OCI-LY7 (cell line): ENCODE measurements at regions not wholly inside any gene's neighbourhood (a gene's known extent, or its start where the extent isn't known, plus 50 kb on each side); places are given as distances from the start of the nearest gene placed in this dataset.

ENCODE experiments used
- BruUV-seq: library from RNA; stranded (reverse); fragments of 400-500 nt; replicated peaks from 2 replicates; lab custom pipeline; 2021; lab: Mats Ljungman, UMichigan
- CTCF ChIA-PET: fragments of 300-600 bp; sonication (Branson Sonifier 250); formaldehyde crosslinking; loops from one replicate; lab custom pipeline; 2022; ENCODE audit warnings: antibody characterized with exemption; ENCODE audit not compliant: unreplicated experiment; lab: Charles Lee
- POLR2A ChIA-PET: fragments of 300-600 bp; sonication (Branson Sonifier 250); formaldehyde crosslinking; loops from one replicate; lab custom pipeline; 2022; ENCODE audit warnings: antibody characterized with exemption; lab: Charles Lee
- DNase-seq: peaks from one replicate; pipeline ENCODE4 v3.0.0-alpha.2; 2015; ENCODE audit warnings: low spot score
- H2AFZ ChIP-seq: fragments of 200-600 bp; sonication (generic), shearing (Covaris generic); 2 replicates; pipeline ENCODE4 v1.6.1; 2014; ENCODE audit warnings: mild to moderate bottlenecking, antibody characterized with exemption, low read length, moderate library complexity
- H3K27ac ChIP-seq: fragments of 200-600 bp; sonication (generic); 2 replicates; pipeline ENCODE4 v1.5.1; 2014; ENCODE audit warnings: mixed run types, low read depth, mild to moderate bottlenecking, moderate library complexity, low read length, inconsistent platforms; ENCODE audit not compliant: poor library complexity, severe bottlenecking
- H3K36me3 ChIP-seq: fragments of 200-600 bp; sonication (generic); 2 replicates; pipeline ENCODE4 v1.6.1; 2014; ENCODE audit warnings: mild to moderate bottlenecking, antibody characterized with exemption, low read length, moderate library complexity, mixed read lengths; ENCODE audit not compliant: insufficient read depth
- H3K4me1 ChIP-seq: fragments of 200-600 bp; sonication (generic); 2 replicates; pipeline ENCODE4 v1.5.1; 2014; ENCODE audit warnings: mild to moderate bottlenecking, low read length; ENCODE audit not compliant: insufficient read depth, poor library complexity, severe bottlenecking
- H3K4me2 ChIP-seq: fragments of 200-600 bp; sonication (generic); 2 replicates; pipeline ENCODE4 v1.6.1; 2014; ENCODE audit warnings: mild to moderate bottlenecking, low read length
- H3K4me3 ChIP-seq: fragments of 200-600 bp; sonication (generic); 2 replicates; pipeline ENCODE4 v1.5.1; 2014; ENCODE audit warnings: mild to moderate bottlenecking, low read depth, low read length; ENCODE audit not compliant: poor library complexity, severe bottlenecking
- H3K79me2 ChIP-seq: fragments of 200-600 bp; sonication (generic); 2 replicates; pipeline ENCODE4 v1.6.1; 2016; ENCODE audit warnings: low read depth, mild to moderate bottlenecking, low read length, moderate library complexity, mixed read lengths; ENCODE audit not compliant: insufficient read depth
- H3K9me2 ChIP-seq: fragments of 200-600 bp; sonication (generic); 2 replicates; pipeline ENCODE4 v1.6.1; 2016; ENCODE audit warnings: mild to moderate bottlenecking, low read length, mixed read lengths; ENCODE audit not compliant: insufficient read depth
- H3K9me3 ChIP-seq: fragments of 200-600 bp; sonication (generic); 2 replicates; pipeline ENCODE4 v1.6.1; 2014; ENCODE audit warnings: mild to moderate bottlenecking, mixed run types, low read length, mixed read lengths
- H4K20me1 ChIP-seq: fragments of 200-600 bp; sonication (generic); 2 replicates; pipeline ENCODE4 v1.6.1; 2014; ENCODE audit warnings: mild to moderate bottlenecking, antibody characterized with exemption, low read length, moderate library complexity, mixed read lengths; ENCODE audit not compliant: insufficient read depth
- EZH2phosphoT487 ChIP-seq: fragments of 200-600 bp; sonication (generic); IDR thresholded peaks from 2 replicates; pipeline ENCODE4 v1.6.1; 2018; ENCODE audit warnings: low read depth, borderline replicate concordance, mild to moderate bottlenecking, mixed run types, antibody characterized with exemption, low read length, moderate library complexity, mixed read lengths
- intact Hi-C: fragments of 100-400 bp; cut with micrococcal nuclease; formaldehyde crosslinking; loops from one replicate; pipeline ENCODE4 v1.10.0; 2022; ENCODE audit not compliant: unreplicated experiment
- TF ChIP-seq, protein P1 (sequence below): fragments of 200-600 bp; sonication (generic); conservative IDR thresholded peaks from 2 replicates; pipeline ENCODE4 v1.5.1; 2014; ENCODE audit warnings: mild to moderate bottlenecking, antibody characterized with exemption, low read length, moderate library complexity, mixed read lengths

DNA sequence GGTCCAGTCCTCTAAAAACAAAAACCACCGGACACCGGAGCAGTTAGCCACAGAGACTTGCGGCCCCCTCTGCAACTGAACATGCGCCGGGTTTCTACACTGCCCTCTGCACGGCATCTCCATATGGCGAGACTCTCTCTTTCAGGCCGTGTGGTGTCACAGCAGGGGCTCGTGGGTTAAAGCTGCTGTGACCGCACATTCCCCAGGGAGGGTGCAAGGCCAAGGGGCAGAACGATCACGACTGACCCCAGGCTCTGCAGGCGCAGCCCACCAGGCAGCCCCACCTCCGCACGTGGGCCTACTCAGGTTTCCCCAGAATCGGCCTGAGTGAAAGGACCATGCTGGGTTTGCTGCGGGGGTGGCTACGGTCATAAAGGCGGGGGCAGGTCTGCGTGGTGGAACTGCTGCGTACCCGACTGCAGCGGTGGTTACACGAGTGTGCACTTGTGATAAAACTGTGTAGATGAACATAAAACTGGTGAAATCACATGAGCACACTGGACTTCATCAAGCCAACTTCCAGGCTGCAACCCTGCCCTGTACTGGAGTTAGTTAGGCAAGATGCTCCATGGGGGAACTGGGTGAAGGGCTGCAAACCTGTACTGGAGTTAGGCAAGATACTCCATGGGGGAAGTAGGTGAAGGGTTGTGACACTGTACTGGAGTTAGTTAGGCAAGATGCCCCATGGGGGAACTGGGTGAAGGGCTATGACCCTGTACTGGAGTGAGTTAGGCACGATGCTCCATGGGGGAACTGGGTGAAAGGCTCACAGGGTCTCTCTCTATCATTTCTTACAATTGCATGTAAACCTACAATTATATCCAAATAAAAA is 81.4 kb upstream of the PPP2R2D start:
- Histone ChIP-seq H3K4me2 (no peak overlapping the region), H3K4me1 (no peaks in the 10 kb centered on the region), H2AFZ (no peak overlapping the region), H4K20me1 (no peaks in the 10 kb centered on the region), H3K4me3 (no peak overlapping the region), H3K9me2 (no peaks in the 10 kb centered on the region), H3K27ac (no peak overlapping the region), H3K79me2 (no peaks in the 10 kb centered on the region), H3K36me3 (no peaks in the 10 kb centered on the region), H3K9me3 (no peaks in the 10 kb centered on the region)
- ChIA-PET POLR2A (no interaction called here), CTCF (no interaction called here)
- intact Hi-C loops, result no loop called here
- no peak for TF ChIP-seq EZH2phosphoT487
- TF ChIP-seq, protein P1, sequence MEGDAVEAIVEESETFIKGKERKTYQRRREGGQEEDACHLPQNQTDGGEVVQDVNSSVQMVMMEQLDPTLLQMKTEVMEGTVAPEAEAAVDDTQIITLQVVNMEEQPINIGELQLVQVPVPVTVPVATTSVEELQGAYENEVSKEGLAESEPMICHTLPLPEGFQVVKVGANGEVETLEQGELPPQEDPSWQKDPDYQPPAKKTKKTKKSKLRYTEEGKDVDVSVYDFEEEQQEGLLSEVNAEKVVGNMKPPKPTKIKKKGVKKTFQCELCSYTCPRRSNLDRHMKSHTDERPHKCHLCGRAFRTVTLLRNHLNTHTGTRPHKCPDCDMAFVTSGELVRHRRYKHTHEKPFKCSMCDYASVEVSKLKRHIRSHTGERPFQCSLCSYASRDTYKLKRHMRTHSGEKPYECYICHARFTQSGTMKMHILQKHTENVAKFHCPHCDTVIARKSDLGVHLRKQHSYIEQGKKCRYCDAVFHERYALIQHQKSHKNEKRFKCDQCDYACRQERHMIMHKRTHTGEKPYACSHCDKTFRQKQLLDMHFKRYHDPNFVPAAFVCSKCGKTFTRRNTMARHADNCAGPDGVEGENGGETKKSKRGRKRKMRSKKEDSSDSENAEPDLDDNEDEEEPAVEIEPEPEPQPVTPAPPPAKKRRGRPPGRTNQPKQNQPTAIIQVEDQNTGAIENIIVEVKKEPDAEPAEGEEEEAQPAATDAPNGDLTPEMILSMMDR, result no peak
- BruUV-seq, result no TSS peak
- DNase-seq, result no peak

DNA sequence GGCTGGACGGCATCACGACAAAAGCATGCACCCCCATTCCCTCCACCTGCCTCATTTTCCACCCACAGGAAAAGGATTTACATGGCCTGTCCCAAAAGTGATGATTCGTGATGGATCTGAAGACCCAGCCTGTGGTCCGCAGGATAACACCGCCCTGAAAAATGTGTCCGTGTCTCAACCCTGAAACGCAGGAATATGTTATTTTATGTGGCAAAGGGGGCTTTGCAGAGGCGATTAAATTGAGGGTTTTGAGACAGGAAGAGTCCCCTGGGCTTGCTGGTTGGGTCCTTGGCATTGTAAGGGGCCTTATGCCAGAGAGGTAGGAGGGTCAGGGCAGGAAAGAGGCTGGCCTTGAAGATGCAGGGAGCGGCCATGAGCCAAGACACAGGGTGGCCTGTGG is 80.2 kb upstream of the PPP2R2D start:
- TF ChIP-seq, protein P1, result no peak
- no peak for TF ChIP-seq EZH2phosphoT487
- no peak overlapping the region for H3K4me3 ChIP-seq
- intact Hi-C loops, result no loop called here
- no peak overlapping the region for H3K4me2 ChIP-seq
- H3K36me3 ChIP-seq, result no peaks in the 10 kb centered on the region
- CTCF ChIA-PET, result no interaction called here
- H3K4me1 ChIP-seq, result no peaks in the 10 kb centered on the region
- no peak for DNase-seq
- no peaks in the 10 kb centered on the region for H3K79me2 ChIP-seq
- H2AFZ ChIP-seq, result no peak overlapping the region
- H3K9me2 ChIP-seq, result no peaks in the 10 kb centered on the region
- H4K20me1 ChIP-seq, result no peaks in the 10 kb centered on the region
- POLR2A ChIA-PET, result no interaction called here
- H3K9me3 ChIP-seq, result no peaks in the 10 kb centered on the region
- BruUV-seq, result no TSS peak
- no peak overlapping the region for H3K27ac ChIP-seq

DNA sequence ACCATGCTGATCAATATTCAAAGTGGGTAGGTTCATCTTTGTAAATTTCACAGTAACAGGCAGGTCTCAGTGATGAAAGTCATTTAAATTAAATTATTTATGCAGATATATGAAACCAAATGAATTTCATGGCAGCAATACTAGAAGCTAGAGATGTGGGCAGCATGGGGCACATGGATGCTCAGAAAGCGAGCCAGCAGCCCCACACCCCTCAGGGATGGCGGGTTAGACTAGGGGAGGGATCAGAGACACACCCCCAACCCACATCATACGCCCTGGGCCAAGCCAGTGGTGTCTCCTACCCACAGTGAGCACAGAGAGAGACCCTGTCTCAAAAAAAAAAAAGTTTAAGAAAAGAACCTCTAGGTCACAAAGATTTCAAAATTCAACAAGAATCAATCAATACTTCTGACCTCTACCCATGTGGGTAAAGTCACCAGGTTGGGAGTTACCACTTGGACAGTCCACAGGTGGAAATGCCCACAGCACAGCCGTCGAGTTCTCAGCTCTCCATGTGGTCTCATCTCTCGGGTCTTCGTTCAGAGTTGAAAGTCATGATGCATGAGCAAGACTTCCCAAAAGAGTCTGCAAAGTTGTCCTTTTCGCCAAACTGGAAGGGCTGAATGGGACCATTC is 79.3 kb upstream of the PPP2R2D start:
- ChIA-PET POLR2A (no interaction called here), CTCF (no interaction called here)
- Histone ChIP-seq H3K4me3 (no peak overlapping the region), H3K9me3 (no peaks in the 10 kb centered on the region), H3K27ac (no peak overlapping the region), H4K20me1 (no peaks in the 10 kb centered on the region), H3K79me2 (no peaks in the 10 kb centered on the region), H3K36me3 (no peaks in the 10 kb centered on the region), H3K9me2 (no peaks in the 10 kb centered on the region), H2AFZ (no peak overlapping the region), H3K4me1 (no peaks in the 10 kb centered on the region), H3K4me2 (no peak overlapping the region)
- no peak for DNase-seq
- BruUV-seq, result no TSS peak
- intact Hi-C loops, result no loop called here
- TF ChIP-seq EZH2phosphoT487, result no peak
- TF ChIP-seq, protein P1, result no peak
